Right renal pelvis (tissue), 4 donors: ENCODE measurements at regions not wholly inside any gene's neighbourhood (a gene's known extent, or its start where the extent isn't known, plus 50 kb on each side); places are given as distances from the start of the nearest gene placed in this dataset.
"Not testable (repeated sequence)": the region's sequence is repeated elsewhere in the genome, so short reads cannot be mapped to it uniquely, and the experiment has no call there.

Source experiments
- DNase-seq, 4 donors: peaks; one replicate each; pipeline ENCODE4 v3.0.0-alpha.2; 2013; ENCODE audit warnings: low read depth in 4 of 4, low spot score in 3 of 4, missing footprints in 1 of 4

DNA sequence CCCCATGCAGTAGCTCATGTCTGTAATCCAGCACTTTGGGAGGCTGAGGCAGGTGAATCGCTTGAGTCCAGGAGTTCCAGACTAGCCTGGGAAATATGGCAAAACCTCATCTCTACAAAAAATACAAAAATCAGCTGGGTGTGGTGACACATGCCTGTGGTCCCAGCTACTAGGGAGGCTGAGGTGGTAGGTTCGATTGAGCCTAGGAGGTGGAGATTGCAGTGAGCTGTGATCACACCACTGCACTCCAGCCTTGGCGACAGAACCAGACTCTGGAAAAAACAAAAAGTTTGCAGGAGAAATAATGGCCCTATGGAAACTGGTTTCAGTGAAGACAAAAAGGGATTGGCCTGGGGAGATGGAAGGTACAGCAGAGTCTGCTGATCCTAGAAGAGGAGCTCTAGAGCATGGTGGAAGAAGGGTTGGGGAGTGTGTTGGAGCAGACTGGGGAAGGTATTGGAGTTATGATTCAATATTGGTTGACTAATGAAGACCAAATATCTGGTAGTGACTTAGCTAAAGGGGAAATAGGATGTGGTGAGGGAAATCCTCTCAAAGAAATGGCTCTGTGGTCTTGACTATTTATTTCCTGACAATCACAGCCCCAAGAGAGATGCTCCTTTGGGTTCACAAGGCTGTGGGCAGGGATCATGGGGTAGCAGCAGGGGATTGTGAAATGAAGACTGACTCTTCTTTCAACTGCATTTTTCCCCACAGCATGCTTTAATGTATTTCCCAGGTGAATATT, 281.9 kb downstream of the UTRN start:
- no peak for DNase-seq

- no peak for DNase-seq
These were observed 283.1 kb downstream of the UTRN start for GRCh38 chr6:144568241-144568640.

- DNase-seq, result not testable (repeated sequence)
These were observed 287.4 kb downstream of the UTRN start for GRCh38 chr6:144572541-144572940.

DNA sequence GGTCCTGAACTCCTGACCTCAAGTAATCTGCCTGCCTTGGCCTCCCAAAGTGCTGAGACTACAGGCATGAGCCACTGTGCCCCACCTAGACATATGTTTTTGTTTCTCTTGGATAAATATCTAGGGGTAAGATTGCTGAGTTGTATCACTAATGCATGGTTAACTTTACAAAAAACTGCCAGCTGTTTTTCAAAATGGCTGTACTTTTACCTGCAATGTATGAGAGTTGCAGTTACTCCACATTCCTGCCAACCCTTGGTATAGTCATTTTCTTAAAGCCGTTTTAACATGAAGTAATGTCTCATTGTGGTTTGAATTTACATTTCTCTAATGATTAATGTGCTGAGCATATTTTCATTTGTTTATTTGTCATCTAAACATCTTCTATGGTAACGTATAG, 289.7 kb downstream of the UTRN start:
- DNase-seq, result no peak

DNA sequence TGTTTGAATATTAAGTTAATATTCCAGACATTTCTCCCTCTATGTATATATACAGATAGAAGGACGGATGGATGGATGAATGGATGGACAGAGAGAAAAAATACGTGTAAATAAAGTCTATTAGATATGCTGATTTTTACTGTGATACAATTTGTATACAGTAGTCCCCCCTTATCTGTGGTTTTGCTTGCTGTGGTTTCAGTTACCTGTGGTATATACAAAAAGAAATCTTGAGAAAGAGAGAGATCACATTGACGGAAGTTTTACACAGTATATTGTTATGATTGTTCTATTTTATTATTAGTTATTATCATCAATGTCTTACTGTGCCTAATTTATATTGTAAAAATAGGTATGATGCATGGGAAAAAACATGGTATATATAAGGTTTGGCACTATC, 290.2 kb downstream of the UTRN start:
- DNase-seq, result no peak

DNA sequence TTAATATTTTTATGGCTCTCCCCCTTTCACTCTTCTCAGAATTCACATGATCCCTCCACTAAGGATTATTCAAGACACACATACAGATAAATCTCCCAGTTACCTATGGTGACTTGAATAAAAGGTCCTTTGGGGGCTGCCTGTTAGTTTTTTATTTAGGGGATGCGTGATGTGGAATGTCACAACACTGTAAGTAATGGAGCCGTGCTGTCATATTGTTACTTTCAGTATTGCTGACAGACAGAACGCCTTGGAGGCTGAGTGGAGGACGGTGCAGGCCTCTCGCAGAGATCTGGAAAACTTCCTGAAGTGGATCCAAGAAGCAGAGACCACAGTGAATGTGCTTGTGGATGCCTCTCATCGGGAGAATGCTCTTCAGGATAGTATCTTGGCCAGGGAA, 291.7 kb downstream of the UTRN start:
- no peak for DNase-seq

GRCh38 chr6:144578385-144579350, 293.5 kb downstream of the UTRN start:
- DNase-seq, result no peak

DNA sequence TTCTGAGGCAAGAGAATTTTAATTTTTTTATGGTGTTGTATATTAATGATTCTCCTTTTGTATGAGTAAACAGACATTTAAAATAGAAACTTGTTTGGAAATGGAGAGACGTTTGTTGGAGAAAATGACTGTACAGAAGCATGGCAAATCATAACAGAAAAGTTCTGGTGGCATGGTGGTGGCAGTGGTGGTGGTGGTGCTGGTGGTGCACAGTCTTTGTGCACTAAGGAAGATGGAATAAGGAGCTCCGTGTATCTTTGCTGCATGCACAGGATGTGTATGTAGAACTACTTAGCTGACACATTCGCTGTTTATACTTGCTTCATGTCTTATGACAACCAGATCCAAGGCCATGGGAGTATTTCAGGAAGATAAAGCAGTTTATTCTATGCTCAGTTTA, 294.9 kb downstream of the UTRN start:
- DNase-seq, result no peak

DNA sequence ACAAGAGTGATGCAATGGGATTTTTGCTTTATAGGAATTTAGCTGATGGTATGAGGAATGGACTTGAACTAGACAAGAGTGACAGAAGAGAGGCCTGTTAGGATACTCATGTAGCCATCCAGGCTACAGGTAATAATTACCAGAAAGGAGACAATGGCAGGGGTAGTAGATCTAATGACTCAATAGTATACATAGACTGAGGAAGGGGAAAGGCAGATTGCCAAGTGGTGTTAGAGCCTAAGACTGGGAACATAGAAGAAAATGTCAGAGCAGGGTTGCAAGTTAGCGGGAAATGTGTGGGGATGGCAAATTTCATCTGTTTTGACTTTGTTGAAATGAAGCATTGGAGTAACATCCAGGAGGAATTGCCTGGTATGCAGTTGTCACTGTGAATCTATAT, 295.6 kb downstream of the UTRN start:
- DNase-seq, result no peak

DNA sequence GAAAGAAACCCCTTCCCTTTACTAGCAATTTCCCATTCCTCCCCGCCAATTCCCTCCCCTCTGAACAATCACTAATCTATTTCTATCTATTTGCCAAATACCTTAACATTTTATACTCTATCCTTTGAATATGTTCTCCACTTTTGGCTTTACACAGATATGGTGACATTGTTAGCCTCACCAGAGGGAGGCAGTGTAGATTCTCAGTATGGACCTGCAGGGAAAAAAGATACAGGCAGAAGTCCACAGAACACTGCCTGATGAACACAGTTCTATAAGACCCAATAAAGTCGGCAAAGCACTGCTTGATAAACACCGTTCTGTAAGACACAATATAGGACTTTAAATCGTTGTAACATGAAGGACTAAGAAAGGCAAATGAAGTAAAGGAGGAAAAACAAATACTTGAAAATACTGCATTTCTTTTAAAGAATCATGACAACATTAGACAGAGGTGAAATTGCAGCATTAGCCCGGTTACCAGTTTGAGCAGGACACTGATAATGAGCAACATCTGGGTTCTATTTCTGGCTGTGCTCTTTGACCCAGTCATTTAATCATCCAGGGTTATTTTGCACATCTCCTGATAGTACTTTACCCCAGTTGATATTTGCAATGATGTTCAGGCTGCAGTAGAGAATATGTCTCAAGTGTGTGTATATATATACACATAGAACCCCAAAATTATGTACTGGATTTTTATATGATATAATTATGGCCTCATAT, 296.8 kb downstream of the UTRN start:
- no peak for DNase-seq

DNA sequence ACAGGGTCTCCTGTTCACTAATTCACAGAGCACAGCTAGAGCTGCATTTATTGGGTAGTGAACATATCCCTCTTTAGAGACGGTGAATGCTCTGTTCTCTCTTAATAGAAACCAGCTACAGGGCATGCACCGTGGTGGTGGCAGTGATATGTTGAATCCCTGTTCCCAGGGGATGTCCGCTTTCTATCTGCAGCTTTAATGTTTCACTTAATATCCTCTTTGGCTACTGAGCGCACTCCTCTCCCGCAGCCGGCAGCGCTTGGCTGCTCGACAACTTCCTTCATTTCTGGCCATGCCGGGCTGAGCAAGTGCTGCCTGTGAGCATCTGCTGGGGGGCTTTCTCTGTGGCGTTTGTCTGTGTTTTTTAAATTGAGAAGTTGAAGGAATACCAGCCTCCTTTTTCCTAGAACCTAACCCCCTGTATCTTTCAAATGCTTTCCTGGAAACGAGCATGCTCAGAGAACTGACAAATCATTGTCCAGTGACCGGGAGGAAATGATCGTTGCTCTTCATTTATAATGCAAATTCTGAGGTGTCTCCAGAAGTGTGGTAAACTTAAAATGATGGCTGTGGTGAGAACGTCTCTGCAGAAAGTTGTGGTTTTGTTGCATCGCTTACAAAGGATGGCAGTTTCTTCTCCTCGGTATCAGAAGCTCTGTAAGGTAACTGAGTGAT, 297.9 kb downstream of the UTRN start:
- DNase-seq, result no peak

DNA sequence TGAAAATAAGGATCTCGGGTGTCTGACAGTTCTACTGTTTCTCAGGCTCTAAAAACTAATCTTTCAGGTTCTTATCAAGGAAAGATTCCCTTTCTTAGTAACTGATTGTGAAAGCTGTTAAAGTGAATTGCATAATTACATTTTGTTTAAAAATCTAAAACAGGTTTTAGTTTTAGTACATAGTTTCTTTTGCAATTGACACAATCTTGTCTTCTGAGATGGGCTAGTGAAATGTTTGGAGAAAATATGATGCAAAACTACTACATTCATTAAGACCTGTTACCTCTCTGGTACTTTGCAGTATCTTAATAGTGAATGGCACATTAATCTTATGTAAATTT, 298.4 kb downstream of the UTRN start:
- no peak for DNase-seq

GRCh38 chr6:144585217-144585814, 300.2 kb downstream of the UTRN start:
- DNase-seq, result peak in 3 of 4 donors; percentile 38 to 48 (median 39)

GRCh38 chr6:144586986-144587385, 301.9 kb downstream of the UTRN start:
- DNase-seq, result no peak

DNA sequence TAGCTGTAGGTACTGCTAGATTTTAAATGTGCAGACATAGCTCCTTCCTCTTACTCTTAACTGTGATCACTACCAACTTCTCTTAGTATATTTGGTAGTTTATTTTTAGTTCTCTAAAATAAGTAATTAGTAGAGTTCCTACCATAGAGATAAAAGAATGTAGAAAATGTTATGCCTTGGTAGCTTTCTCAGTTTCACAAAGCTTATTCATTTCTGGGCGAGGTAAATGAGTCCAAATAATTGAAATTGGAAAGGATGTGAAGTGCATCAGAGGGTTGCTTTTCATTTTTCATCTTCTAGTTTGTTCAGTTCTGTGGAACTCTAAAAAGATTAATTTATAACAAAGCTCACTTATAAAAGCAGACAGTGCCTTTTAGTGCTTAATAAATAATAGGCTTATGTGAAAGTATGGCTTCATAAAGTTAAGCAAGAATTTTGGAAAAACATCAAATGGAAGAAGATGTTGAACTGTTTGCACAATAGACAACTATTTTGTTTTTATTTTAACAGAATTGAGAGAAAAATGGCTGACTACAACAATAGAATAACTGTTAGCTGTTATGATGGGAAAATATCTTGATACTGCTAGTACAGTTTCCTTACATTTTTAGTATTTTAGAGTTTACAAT, 303.7 kb downstream of the UTRN start:
- no peak for DNase-seq

- DNase-seq, result no peak
These were observed 305.4 kb downstream of the UTRN start for GRCh38 chr6:144590532-144590931.

DNA sequence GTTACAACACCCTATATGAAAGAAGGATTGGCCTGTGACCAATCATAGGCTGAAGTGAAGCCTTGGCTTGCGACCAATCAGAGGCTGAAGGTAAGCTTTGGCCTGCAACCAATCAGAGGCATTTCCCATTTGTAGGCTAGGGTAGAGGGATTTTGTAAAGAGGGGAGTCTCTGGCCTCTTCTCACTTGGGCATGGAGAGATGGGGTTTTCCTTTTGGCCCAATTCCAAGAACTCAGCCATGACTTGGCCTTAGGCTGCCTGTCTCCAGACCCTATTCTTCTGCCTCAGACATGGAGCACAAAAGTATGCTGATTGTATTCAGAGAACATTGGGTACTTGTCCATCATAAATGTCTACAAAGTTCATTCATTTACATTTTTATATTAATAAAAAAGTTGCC, 308.3 kb downstream of the UTRN start:
- DNase-seq, result no peak

GRCh38 chr6:144594585-144594984, 309.4 kb downstream of the UTRN start:
- no peak for DNase-seq

GRCh38 chr6:144595266-144595665, 310.1 kb downstream of the UTRN start:
- DNase-seq, result no peak

DNA sequence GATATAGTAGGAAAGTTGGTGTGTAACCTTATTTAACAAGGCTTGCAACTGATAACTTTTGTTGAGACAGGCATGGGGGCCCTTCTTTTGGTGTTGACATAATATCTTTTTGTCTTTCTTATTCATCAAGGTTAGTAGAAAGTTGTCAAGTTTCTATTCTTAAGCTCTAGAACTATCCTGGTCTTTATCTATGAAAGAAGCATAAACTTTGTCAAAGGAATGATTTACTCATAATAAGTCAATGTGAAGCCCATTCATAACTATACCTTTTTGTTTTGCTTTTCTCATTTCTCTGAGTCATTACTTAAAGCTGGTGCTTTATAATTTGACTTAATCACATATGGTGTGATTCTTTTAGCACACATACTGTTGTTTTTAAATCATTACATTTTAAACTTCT, 312.4 kb downstream of the UTRN start:
- no peak for DNase-seq
